ENCODE measurements at regions not wholly inside any gene's neighbourhood (a gene's known extent, or its start where the extent isn't known, plus 50 kb on each side); places are given as distances from the start of the nearest gene placed in this dataset.

GRCh38 chr5:17367256-17367840 lies 130.7 kb upstream of the TAF11L2 start:
- TF ChIP-seq CTCF (IDR thresholded peaks at IDR 0.05), result no peak
- TF ChIP-seq EZH2 (IDR thresholded peaks at IDR 0.05; ENCODE audit: borderline replicate concordance, insufficient read depth, low read depth, low read length, poor library complexity, severe bottlenecking), result no peak

Data from B cell (primary cell).